Kidney (tissue), 13 donors: ENCODE measurements at regions not wholly inside any gene's neighbourhood (a gene's known extent, or its start where the extent isn't known, plus 50 kb on each side); places are given as distances from the start of the nearest gene placed in this dataset.

ENCODE experiments used
- DNase-seq, 5 donors: peaks; one replicate each; pipeline ENCODE4 v3.0.0-alpha.2; 2013 to 2020
- FAIRE-seq: peaks from 2 replicates; lab custom pipeline; 2012; peaks lifted over from hg19 to GRCh38; lab: Jason Lieb, UNC
- H3K27ac ChIP-seq, 2 donors: one replicate each; pipeline ENCODE4 v1.7.0; 2013; ENCODE audit warnings: low read depth in 2 of 2, low read length in 2 of 2, inconsistent platforms in 1 of 2
- H3K27me3 ChIP-seq: one replicate; pipeline ENCODE4 v1.7.1; 2013; ENCODE audit warnings: low read length, inconsistent platforms; ENCODE audit not compliant: control insufficient read depth, insufficient read depth
- H3K36me3 ChIP-seq, 3 donors: one replicate each; pipeline versions ENCODE4 v1.7.0 to v1.7.1; 2013; ENCODE audit warnings: low read length in 3 of 3, control low read depth in 1 of 3, inconsistent platforms in 1 of 3; ENCODE audit not compliant: insufficient read depth in 3 of 3, control insufficient read depth in 2 of 3
- H3K4me1 ChIP-seq, 3 donors: one replicate each; pipeline versions ENCODE4 v1.7.0 to v1.7.1; 2013; ENCODE audit warnings: low read length in 3 of 3, inconsistent platforms in 1 of 3, low read depth in 1 of 3; ENCODE audit not compliant: control insufficient read depth in 2 of 3, insufficient read depth in 2 of 3
- H3K4me3 ChIP-seq, 3 donors: one replicate each; pipeline versions ENCODE4 v1.7.0 to v1.8.1; 2013; ENCODE audit warnings: low read length in 3 of 3, control low read depth in 1 of 3, inconsistent platforms in 1 of 3
- H3K9ac ChIP-seq, 3 donors: one replicate each; pipeline versions ENCODE4 v1.7.0 to v1.7.1; 2013; ENCODE audit warnings: low read length in 3 of 3, control low read depth in 1 of 3, inconsistent platforms in 1 of 3
- H3K9me3 ChIP-seq, 3 donors: one replicate each; pipeline versions ENCODE4 v1.7.0 to v1.7.1; 2013; ENCODE audit warnings: low read length in 3 of 3, control low read depth in 1 of 3, inconsistent platforms in 1 of 3; ENCODE audit not compliant: control insufficient read depth in 2 of 3, insufficient read depth in 1 of 3
- intact Hi-C: fragments of 100-400 bp; cut with DNase I; formaldehyde crosslinking; loops from one replicate; pipeline ENCODE4 v1.11.1; 2022
- TF ChIP-seq, protein P1 (sequence below): IDR thresholded peaks from 3 replicates; pipeline ENCODE4 v1.5.1; 2012; ENCODE audit warnings: mild to moderate bottlenecking, moderate library complexity, borderline replicate concordance; ENCODE audit not compliant: insufficient read depth; ENCODE audit errors: extremely low read depth
- donor health status: control.
- donor health status: control.
- donor health status: control.
- donor health status: control.
- donor health status: control.
- donor health status: DM: yes; HTN: yes; CAD: no.
- donor health status: Normal renal cell carcinoma (clear cell type).

- no peak for DNase-seq
- no peak overlapping the region for H3K27ac ChIP-seq
- H3K4me1 ChIP-seq: peaks cover 0 to 2% (median 2%) of the 10 kb centered on the region in 3 donors
- no peak for FAIRE-seq
- intact Hi-C loops: no loop called here
- TF ChIP-seq, protein P1, sequence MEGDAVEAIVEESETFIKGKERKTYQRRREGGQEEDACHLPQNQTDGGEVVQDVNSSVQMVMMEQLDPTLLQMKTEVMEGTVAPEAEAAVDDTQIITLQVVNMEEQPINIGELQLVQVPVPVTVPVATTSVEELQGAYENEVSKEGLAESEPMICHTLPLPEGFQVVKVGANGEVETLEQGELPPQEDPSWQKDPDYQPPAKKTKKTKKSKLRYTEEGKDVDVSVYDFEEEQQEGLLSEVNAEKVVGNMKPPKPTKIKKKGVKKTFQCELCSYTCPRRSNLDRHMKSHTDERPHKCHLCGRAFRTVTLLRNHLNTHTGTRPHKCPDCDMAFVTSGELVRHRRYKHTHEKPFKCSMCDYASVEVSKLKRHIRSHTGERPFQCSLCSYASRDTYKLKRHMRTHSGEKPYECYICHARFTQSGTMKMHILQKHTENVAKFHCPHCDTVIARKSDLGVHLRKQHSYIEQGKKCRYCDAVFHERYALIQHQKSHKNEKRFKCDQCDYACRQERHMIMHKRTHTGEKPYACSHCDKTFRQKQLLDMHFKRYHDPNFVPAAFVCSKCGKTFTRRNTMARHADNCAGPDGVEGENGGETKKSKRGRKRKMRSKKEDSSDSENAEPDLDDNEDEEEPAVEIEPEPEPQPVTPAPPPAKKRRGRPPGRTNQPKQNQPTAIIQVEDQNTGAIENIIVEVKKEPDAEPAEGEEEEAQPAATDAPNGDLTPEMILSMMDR: no peak
- no peaks in the 10 kb centered on the region for H3K9me3 ChIP-seq
- H3K4me3 ChIP-seq: no peak overlapping the region
- no peaks in the 10 kb centered on the region for H3K27me3 ChIP-seq
- no peak overlapping the region for H3K9ac ChIP-seq
- no peaks in the 10 kb centered on the region for H3K36me3 ChIP-seq
These were observed 112.5 kb upstream of the DPP6 start for GRCh38 chr7:153939654-153940053.

DNA sequence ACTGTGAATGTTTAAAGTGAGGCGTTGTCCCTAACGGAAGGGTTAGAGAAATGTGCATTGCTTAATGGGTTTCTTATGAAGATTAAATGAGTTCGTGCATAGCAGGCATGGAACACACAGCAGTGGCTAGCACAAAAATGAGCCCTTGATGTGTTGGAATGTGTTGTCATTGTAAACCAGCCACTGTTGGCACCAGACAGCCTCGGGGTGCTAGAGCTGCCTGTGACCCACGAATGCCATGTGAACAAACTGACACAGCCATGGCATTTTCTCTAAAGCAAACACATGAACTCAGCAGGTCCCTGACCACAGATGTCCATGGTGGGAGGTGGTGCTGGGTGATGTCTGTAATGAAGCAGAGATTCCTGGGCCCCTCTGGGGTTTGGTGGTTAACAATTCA lies 111.1 kb upstream of the DPP6 start:
- intact Hi-C loops: no loop called here
- no peaks in the 10 kb centered on the region for H3K9me3 ChIP-seq
- no peak overlapping the region for H3K9ac ChIP-seq
- no peak for DNase-seq
- peaks cover 0 to 2% (median 0%) of the 10 kb centered on the region in 3 donors for H3K4me1 ChIP-seq
- no peaks in the 10 kb centered on the region for H3K27me3 ChIP-seq
- H3K27ac ChIP-seq: no peak overlapping the region
- no peaks in the 10 kb centered on the region for H3K36me3 ChIP-seq
- no peak overlapping the region for H3K4me3 ChIP-seq
- FAIRE-seq: no peak
- TF ChIP-seq, protein P1: no peak

DNA sequence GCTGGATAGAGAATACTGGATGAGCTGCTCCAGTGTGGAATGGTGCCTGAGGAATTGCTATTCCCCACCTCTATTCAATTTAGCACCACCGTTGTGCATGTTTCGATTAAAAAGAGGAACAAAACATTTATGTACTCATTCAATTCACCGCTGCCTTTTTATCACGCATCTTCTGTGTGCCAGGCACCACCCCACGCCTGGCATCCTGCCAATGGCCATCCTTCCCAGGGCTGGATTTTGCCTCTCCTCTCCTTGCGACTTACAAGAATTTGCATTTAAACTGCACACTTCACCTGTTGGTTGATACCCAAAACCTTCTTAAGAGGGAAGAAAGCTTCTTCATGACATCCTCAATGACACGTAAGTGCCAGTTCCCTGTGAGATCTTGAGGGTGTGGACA lies 110.2 kb upstream of the DPP6 start:
- TF ChIP-seq, protein P1: no peak
- intact Hi-C loops: no loop called here
- Histone ChIP-seq H3K27me3 (no peaks in the 10 kb centered on the region), H3K27ac (no peak overlapping the region), H3K4me1 (peaks cover 0 to 2% (median 0%) of the 10 kb centered on the region in 3 donors), H3K9me3 (no peaks in the 10 kb centered on the region), H3K36me3 (no peaks in the 10 kb centered on the region), H3K9ac (no peak overlapping the region), H3K4me3 (no peak overlapping the region)
- FAIRE-seq: no peak
- DNase-seq: no peak

DNA sequence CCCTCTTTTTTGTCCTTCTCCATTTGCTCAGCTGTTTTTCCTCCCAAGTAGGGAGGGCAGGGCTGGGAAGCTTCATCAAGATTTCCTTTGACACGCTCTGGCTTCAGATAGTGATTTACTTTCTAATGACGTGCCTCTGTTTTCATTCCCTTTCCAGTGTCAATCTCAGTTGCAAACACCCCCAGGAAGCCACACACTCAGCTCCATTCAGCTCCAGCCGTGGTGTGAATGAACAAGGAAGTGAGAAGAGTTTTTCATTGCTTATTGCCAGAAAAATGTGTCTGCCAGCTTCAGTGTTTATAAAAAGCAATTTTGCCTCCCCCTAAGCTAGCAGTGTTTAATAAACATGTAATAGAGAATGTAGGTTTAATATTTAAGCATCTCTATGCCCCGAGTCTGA lies 108.7 kb upstream of the DPP6 start:
- Histone ChIP-seq H3K36me3 (no peaks in the 10 kb centered on the region), H3K27me3 (no peaks in the 10 kb centered on the region), H3K4me1 (peaks cover 0 to 2% (median 0%) of the 10 kb centered on the region in 3 donors), H3K4me3 (no peak overlapping the region), H3K9me3 (no peaks in the 10 kb centered on the region), H3K27ac (no peak overlapping the region), H3K9ac (no peak overlapping the region)
- intact Hi-C loops: no loop called here
- FAIRE-seq (no peak), DNase-seq (peak in 3 of 5 donors; percentile 47 to 85 (median 74))
- TF ChIP-seq, protein P1: no peak
